ENCODE measurements at regions not wholly inside any gene's neighbourhood (a gene's known extent, or its start where the extent isn't known, plus 50 kb on each side); places are given as distances from the start of the nearest gene placed in this dataset.

DNA sequence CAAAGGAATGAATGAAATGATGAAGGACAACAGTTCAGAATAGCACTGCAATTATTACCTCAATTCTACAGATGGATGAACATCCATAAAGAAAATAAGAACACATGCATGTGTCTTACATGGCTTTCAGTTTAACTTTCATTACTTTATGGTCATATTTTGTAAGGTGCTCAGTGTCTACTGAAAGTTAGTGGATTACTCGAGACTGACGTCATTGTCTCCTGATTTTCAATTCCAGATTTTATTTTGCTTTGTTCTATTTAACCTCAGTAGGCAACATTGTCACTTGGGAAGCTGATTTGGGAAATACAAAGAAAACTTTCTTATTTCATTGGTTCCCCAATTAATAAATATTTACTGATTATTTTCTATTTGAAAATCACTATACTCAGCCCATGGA is 363.7 kb downstream of the CHSY3 start:
- TF ChIP-seq RCOR1 (IDR thresholded peaks at IDR 0.05; ENCODE audit: low read length) (no peak), RFX5 (IDR thresholded peaks at IDR 0.05; ENCODE audit: low read length) (no peak), EZH2phosphoT487 (IDR thresholded peaks at IDR 0.05; ENCODE audit: borderline replicate concordance, low read depth) (no peak), ELF1 (IDR thresholded peaks at IDR 0.05) (no peak), MEF2A (IDR thresholded peaks at IDR 0.05; ENCODE audit: borderline replicate concordance, low read depth) (no peak), MXI1 (IDR thresholded peaks at IDR 0.05; ENCODE audit: low read depth, low read length) (no peak), GABPA (IDR thresholded peaks at IDR 0.05; ENCODE audit: low read depth) (no peak), TEAD4 (IDR thresholded peaks at IDR 0.05; ENCODE audit: borderline replicate concordance, insufficient read depth) (no peak), YY1 (IDR thresholded peaks at IDR 0.05; ENCODE audit: low read depth) (no peak), POLR2AphosphoS5 (IDR thresholded peaks at IDR 0.05; ENCODE audit: low read depth, low read length) (no peak), EP300 (IDR thresholded peaks at IDR 0.05; ENCODE audit: borderline replicate concordance in 1 of 2, low read depth in 1 of 2, low read length in 1 of 2) (no peak), GATA2 (CRISPR knock-in tag; IDR thresholded peaks at IDR 0.05) (no peak), RAD21 (IDR thresholded peaks at IDR 0.05; ENCODE audit: low read length) (no peak)
- TF ChIP-seq, protein P1, sequence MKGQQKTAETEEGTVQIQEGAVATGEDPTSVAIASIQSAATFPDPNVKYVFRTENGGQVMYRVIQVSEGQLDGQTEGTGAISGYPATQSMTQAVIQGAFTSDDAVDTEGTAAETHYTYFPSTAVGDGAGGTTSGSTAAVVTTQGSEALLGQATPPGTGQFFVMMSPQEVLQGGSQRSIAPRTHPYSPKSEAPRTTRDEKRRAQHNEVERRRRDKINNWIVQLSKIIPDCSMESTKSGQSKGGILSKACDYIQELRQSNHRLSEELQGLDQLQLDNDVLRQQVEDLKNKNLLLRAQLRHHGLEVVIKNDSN (IDR thresholded peaks at IDR 0.05; ENCODE audit: borderline replicate concordance, low read depth), result no peak
- TF ChIP-seq, protein P2, sequence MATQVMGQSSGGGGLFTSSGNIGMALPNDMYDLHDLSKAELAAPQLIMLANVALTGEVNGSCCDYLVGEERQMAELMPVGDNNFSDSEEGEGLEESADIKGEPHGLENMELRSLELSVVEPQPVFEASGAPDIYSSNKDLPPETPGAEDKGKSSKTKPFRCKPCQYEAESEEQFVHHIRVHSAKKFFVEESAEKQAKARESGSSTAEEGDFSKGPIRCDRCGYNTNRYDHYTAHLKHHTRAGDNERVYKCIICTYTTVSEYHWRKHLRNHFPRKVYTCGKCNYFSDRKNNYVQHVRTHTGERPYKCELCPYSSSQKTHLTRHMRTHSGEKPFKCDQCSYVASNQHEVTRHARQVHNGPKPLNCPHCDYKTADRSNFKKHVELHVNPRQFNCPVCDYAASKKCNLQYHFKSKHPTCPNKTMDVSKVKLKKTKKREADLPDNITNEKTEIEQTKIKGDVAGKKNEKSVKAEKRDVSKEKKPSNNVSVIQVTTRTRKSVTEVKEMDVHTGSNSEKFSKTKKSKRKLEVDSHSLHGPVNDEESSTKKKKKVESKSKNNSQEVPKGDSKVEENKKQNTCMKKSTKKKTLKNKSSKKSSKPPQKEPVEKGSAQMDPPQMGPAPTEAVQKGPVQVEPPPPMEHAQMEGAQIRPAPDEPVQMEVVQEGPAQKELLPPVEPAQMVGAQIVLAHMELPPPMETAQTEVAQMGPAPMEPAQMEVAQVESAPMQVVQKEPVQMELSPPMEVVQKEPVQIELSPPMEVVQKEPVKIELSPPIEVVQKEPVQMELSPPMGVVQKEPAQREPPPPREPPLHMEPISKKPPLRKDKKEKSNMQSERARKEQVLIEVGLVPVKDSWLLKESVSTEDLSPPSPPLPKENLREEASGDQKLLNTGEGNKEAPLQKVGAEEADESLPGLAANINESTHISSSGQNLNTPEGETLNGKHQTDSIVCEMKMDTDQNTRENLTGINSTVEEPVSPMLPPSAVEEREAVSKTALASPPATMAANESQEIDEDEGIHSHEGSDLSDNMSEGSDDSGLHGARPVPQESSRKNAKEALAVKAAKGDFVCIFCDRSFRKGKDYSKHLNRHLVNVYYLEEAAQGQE (IDR thresholded peaks at IDR 0.05; ENCODE audit: low read depth, low read length), result no peak
- TF ChIP-seq, protein P3, sequence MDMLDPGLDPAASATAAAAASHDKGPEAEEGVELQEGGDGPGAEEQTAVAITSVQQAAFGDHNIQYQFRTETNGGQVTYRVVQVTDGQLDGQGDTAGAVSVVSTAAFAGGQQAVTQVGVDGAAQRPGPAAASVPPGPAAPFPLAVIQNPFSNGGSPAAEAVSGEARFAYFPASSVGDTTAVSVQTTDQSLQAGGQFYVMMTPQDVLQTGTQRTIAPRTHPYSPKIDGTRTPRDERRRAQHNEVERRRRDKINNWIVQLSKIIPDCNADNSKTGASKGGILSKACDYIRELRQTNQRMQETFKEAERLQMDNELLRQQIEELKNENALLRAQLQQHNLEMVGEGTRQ (IDR thresholded peaks at IDR 0.05; ENCODE audit: borderline replicate concordance, low read depth, low read length), result no peak
- Histone ChIP-seq H3K79me2 (ENCODE audit: insufficient read depth) (no peaks in the 10 kb centered on the region), H3F3A (replicated peaks; ENCODE audit: insufficient read depth) (no peaks in the 10 kb centered on the region), H3K27ac (ENCODE audit: low read depth in 2 of 2, low read length in 1 of 2) (no peak overlapping the region), H3K9me2 (no peaks in the 10 kb centered on the region), H3K36me3 (replicated peaks in 1 of 2; ENCODE audit: control insufficient read depth in 1 of 2, insufficient read depth in 2 of 2, low read length in 1 of 2) (no peaks in the 10 kb centered on the region), H2AFZ (ENCODE audit: low read depth) (no peak overlapping the region), H3K4me3 (ENCODE audit: low read depth in 2 of 2, low read length in 1 of 2) (no peak overlapping the region), H4K20me1 (ENCODE audit: insufficient read depth) (no peaks in the 10 kb centered on the region), H3K27me3 (ENCODE audit: insufficient read depth) (no peaks in the 10 kb centered on the region), H3K4me1 (ENCODE audit: control insufficient read depth in 1 of 2, insufficient read depth in 2 of 2, low read depth in 1 of 2, low read length in 1 of 2) (no peaks in the 10 kb centered on the region), H3K4me2 (no peak overlapping the region), H3K9ac (no peak overlapping the region), H3K9me3 (no peaks in the 10 kb centered on the region)
- ChIA-PET CTCF (no interaction called here), POLR2A (no interaction called here)
- no peak for DNase-seq
- WGBS (ENCODE audit: low lambda C conversion rate), result 6% methylated on average over 2 of the region's 2 CpGs
